Endothelial cell of umbilical vein (primary cell): ENCODE measurements at regions not wholly inside any gene's neighbourhood (a gene's known extent, or its start where the extent isn't known, plus 50 kb on each side); places are given as distances from the start of the nearest gene placed in this dataset.

ENCODE experiments used
- BruUV-seq: library from RNA; stranded (reverse); fragments of 400-500 nt; replicated peaks from 2 replicates; lab custom pipeline; 2021; lab: Mats Ljungman, UMichigan
- CTCF ChIA-PET: fragments of 300-600, 350-600 bp; sonication (Branson Sonifier 250); formaldehyde crosslinking; loops from one replicate; lab custom pipeline; 2021; ENCODE audit warnings: antibody characterized with exemption, inconsistent platforms; lab: Charles Lee
- POLR2A ChIA-PET: fragments of 300-600, 350-600 bp; sonication (Branson Sonifier 250); formaldehyde crosslinking; loops from one replicate; lab custom pipeline; 2021; ENCODE audit warnings: antibody characterized with exemption, inconsistent platforms; lab: Charles Lee
- DNase-seq: peaks from one replicate; pipeline ENCODE4 v3.0.0-alpha.2; 2011; ENCODE audit warnings: low read depth, low spot score
- FAIRE-seq: peaks from 2 replicates; lab custom pipeline; 2011; peaks lifted over from hg19 to GRCh38; lab: Jason Lieb, UNC
- H2AFZ ChIP-seq: 2 replicates; pipeline ENCODE4 v1.6.0; 2012; ENCODE audit warnings: low read depth, low read length, control low read depth, inconsistent platforms
- H3K27ac ChIP-seq: 2 replicates; pipeline ENCODE4 v1.5.1; 2011; ENCODE audit warnings: low read depth, mild to moderate bottlenecking, control low read depth, low read length, moderate library complexity; ENCODE audit not compliant: insufficient read depth
- H3K27me3 ChIP-seq, 2 experiments: 2 replicates each; pipeline versions ENCODE4 v1.6.0 to v1.6.1; 2011; ENCODE audit warnings: low read length in 2 of 2, mixed read lengths in 1 of 2; ENCODE audit not compliant: control insufficient read depth in 2 of 2, insufficient read depth in 2 of 2
- H3K36me3 ChIP-seq, 2 experiments: 2 replicates in 1 of 2; 3 replicates in 1 of 2; pipeline ENCODE4 v1.5.1; 2011; ENCODE audit warnings: low read length in 2 of 2, mild to moderate bottlenecking in 1 of 2, moderate library complexity in 1 of 2; ENCODE audit not compliant: control insufficient read depth in 2 of 2, insufficient read depth in 2 of 2; ENCODE audit errors: extremely low read depth in 1 of 2
- H3K4me1 ChIP-seq: 3 replicates; pipeline ENCODE4 v1.5.1; 2011; ENCODE audit warnings: mild to moderate bottlenecking, low read length; ENCODE audit not compliant: control insufficient read depth, insufficient read depth; ENCODE audit errors: extremely low read depth
- H3K4me2 ChIP-seq: 2 replicates; pipeline ENCODE4 v1.6.1; 2011; ENCODE audit warnings: low read length, control low read depth, mixed read lengths; ENCODE audit not compliant: insufficient read depth
- H3K4me3 ChIP-seq, 3 experiments: fragments of 200-600 bp in 1 of 3; sonication (generic), shearing (Covaris generic) in 1 of 3; replicated peaks in 1 of 3; 2 replicates each; pipeline ENCODE4 v1.5.1; 2011 to 2016; ENCODE audit warnings: control low read depth in 3 of 3, low read length in 3 of 3, mild to moderate bottlenecking in 2 of 3, inconsistent platforms in 1 of 3, low read depth in 1 of 3, moderate library complexity in 1 of 3; ENCODE audit not compliant: insufficient read depth in 1 of 3
- H3K79me2 ChIP-seq: 2 replicates; pipeline ENCODE4 v1.6.0; 2012; ENCODE audit warnings: low read length, inconsistent platforms; ENCODE audit not compliant: control insufficient read depth, insufficient read depth
- H3K9ac ChIP-seq: replicated peaks from 2 replicates; pipeline ENCODE3; 2011; ENCODE audit warnings: low read length, control low read depth; ENCODE audit not compliant: insufficient read depth; ENCODE audit errors: extremely low read depth
- H3K9me1 ChIP-seq: replicated peaks from 3 replicates; pipeline ENCODE4 v1.6.0; 2011; ENCODE audit warnings: mild to moderate bottlenecking, low read length; ENCODE audit not compliant: control insufficient read depth, insufficient read depth; ENCODE audit errors: extremely low read depth
- H3K9me3 ChIP-seq: replicated peaks from 2 replicates; pipeline ENCODE4 v1.5.1; 2012; ENCODE audit warnings: low read length, inconsistent platforms; ENCODE audit not compliant: control insufficient read depth, insufficient read depth
- H4K20me1 ChIP-seq: replicated peaks from 2 replicates; pipeline ENCODE3; 2011; ENCODE audit warnings: mild to moderate bottlenecking, low read length; ENCODE audit not compliant: control insufficient read depth, insufficient read depth; ENCODE audit errors: extremely low read depth
- EZH2 ChIP-seq: IDR thresholded peaks from 2 replicates; pipeline ENCODE4 v1.6.1; 2012; ENCODE audit warnings: borderline replicate concordance, low read depth, mild to moderate bottlenecking, moderate library complexity, low read length, inconsistent platforms; ENCODE audit not compliant: severe bottlenecking
- FOS ChIP-seq: IDR thresholded peaks from 2 replicates; pipeline ENCODE4 v1.6.1; 2011; ENCODE audit warnings: mild to moderate bottlenecking, low read length, moderate library complexity, borderline replicate concordance; ENCODE audit not compliant: insufficient read depth
- GATA2 ChIP-seq: IDR thresholded peaks from 2 replicates; pipeline ENCODE4 v1.7.0; 2011; ENCODE audit warnings: low read depth, mild to moderate bottlenecking, moderate library complexity, mixed read lengths, low read length; ENCODE audit not compliant: insufficient read length, insufficient read depth
- JUN ChIP-seq: IDR thresholded peaks from 2 replicates; pipeline ENCODE4 v1.6.1; 2011; ENCODE audit warnings: borderline replicate concordance, low read depth; ENCODE audit not compliant: insufficient read length, insufficient read depth
- MYC ChIP-seq: IDR thresholded peaks from one replicate; pipeline ENCODE4 v1.6.1; 2011; ENCODE audit warnings: mild to moderate bottlenecking, low read depth, low read length
- POLR2A ChIP-seq: IDR thresholded peaks from 2 replicates; pipeline ENCODE4 v1.6.1; 2012; ENCODE audit warnings: low read depth, mild to moderate bottlenecking, control low read depth, low read length
- POLR2AphosphoS5 ChIP-seq: IDR thresholded peaks from 2 replicates; pipeline ENCODE4 v1.6.1; 2012; ENCODE audit warnings: low read depth, mild to moderate bottlenecking, control low read depth, low read length, moderate library complexity; ENCODE audit not compliant: insufficient read depth
- dilution Hi-C: fragments of 300-500 bp; cut with MboI; formaldehyde crosslinking; loops from one replicate; pipeline ENCODE4 v1.15.0; 2019; ENCODE audit warnings: low sequenced_read_pairs; ENCODE audit not compliant: extremely low pct_ligation_motif_present
- intact Hi-C: fragments of 100-400 bp; cut with micrococcal nuclease; formaldehyde crosslinking; loops from one replicate; pipeline ENCODE4 v1.10.0; 2022
- TF ChIP-seq, protein P1 (sequence below), 2 donors: IDR thresholded peaks; 1 replicate in 1 of 2; 2 replicates in 1 of 2; pipeline ENCODE4 v1.5.1; 2011; ENCODE audit warnings: low read length in 2 of 2, mild to moderate bottlenecking in 2 of 2, moderate library complexity in 2 of 2, control low read depth in 1 of 2, inconsistent platforms in 1 of 2, low read depth in 1 of 2; ENCODE audit not compliant: insufficient read depth in 1 of 2; ENCODE audit errors: extremely low read depth in 1 of 2
- TF ChIP-seq, protein P2 (sequence below): IDR thresholded peaks from 2 replicates; pipeline ENCODE4 v1.6.1; 2011; ENCODE audit not compliant: insufficient read depth, insufficient read length

DNA sequence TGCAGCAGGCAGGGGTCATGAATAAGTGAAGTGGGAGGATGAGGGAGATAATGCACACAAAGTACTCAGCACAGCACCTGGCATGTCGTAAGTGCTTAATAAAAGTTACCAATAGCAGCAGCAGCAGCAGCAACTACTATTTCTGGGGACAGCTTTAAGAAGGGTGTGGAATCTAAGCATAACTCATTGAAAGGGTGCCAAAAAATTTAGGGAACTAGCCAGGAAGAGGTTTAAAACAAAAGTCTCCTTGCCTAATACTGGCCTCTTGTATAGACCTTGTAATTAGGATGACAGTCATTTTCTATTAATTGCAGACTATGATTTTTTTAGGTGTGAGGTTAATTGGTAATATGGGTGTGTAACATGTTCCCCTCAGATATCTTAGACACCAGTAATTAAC, 179.9 kb downstream of the PTPN11 start:
- Histone ChIP-seq H3K4me1 (no peaks in the 10 kb centered on the region), H3K9me3 (no peaks in the 10 kb centered on the region), H3K36me3 (no peaks in the 10 kb centered on the region), H3K79me2 (no peaks in the 10 kb centered on the region), H3K9me1 (no peaks in the 10 kb centered on the region), H3K27ac (no peak overlapping the region), H4K20me1 (no peaks in the 10 kb centered on the region), H3K4me2 (no peak overlapping the region), H3K4me3 (no peak overlapping the region), H2AFZ (no peak overlapping the region), H3K9ac (no peak overlapping the region), H3K27me3 (no peaks in the 10 kb centered on the region)
- ChIA-PET POLR2A (no interaction called here), CTCF (no interaction called here)
- TF ChIP-seq FOS, result no peak
- TF ChIP-seq MYC, result no peak
- TF ChIP-seq, protein P1, sequence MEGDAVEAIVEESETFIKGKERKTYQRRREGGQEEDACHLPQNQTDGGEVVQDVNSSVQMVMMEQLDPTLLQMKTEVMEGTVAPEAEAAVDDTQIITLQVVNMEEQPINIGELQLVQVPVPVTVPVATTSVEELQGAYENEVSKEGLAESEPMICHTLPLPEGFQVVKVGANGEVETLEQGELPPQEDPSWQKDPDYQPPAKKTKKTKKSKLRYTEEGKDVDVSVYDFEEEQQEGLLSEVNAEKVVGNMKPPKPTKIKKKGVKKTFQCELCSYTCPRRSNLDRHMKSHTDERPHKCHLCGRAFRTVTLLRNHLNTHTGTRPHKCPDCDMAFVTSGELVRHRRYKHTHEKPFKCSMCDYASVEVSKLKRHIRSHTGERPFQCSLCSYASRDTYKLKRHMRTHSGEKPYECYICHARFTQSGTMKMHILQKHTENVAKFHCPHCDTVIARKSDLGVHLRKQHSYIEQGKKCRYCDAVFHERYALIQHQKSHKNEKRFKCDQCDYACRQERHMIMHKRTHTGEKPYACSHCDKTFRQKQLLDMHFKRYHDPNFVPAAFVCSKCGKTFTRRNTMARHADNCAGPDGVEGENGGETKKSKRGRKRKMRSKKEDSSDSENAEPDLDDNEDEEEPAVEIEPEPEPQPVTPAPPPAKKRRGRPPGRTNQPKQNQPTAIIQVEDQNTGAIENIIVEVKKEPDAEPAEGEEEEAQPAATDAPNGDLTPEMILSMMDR (IDR thresholded peaks at IDR 0.05; ENCODE audit: extremely low read depth in 1 of 2, insufficient read depth in 1 of 2, low read depth in 1 of 2, low read length in 2 of 2), result no peak
- no peak for TF ChIP-seq EZH2
- TF ChIP-seq JUN, result no peak
- TF ChIP-seq POLR2AphosphoS5, result no peak
- no peak for TF ChIP-seq GATA2
- no peak for TF ChIP-seq POLR2A
- TF ChIP-seq, protein P2, sequence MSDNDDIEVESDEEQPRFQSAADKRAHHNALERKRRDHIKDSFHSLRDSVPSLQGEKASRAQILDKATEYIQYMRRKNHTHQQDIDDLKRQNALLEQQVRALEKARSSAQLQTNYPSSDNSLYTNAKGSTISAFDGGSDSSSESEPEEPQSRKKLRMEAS, result no peak
- DNase-seq, result no peak
- BruUV-seq, result no TSS peak
- intact Hi-C loops, result no loop called here
- dilution Hi-C loops, result no loop called here
- no peak for FAIRE-seq
